ENCODE measurements at regions not wholly inside any gene's neighbourhood (a gene's known extent, or its start where the extent isn't known, plus 50 kb on each side); places are given as distances from the start of the nearest gene placed in this dataset.

DNA sequence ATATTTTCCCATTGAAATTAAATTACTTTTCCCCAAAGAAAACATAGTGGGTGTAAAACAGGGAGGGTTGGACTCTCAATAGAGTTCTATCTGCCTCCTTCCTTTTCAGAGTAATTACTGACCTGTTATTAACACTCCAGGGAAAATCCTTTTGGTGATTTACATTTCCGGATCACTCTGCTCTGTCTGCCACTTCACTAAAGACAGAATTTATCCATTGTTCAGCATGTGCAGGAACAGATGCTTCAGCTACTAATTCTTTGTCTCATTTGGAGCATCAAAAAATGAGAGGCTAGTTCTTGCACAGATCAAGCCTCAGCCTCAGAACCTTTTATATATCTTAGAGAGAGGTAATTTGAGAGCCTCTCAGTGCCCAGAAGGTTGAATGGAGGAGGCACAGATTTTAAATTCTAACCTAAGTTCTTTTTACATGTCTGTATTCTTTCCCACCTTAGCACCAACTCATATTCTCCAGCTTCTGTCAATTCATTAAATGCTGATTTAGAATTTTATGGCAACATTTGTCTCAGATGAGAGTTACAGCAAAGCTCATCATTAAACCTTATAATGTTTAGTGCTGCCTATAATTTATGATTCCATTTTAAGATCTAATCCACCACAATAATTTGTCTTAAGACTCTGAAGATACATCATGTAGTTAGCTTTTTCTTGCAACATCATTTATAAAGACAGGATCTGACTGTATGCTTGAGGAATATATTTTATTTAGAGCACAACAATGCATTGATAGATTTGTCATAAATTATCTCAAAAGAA, 1494.4 kb downstream of the STIM2 start:
- TF ChIP-seq POLR2A (IDR thresholded peaks at IDR 0.05) (no peak), POLR2AphosphoS5 (IDR thresholded peaks at IDR 0.05) (no peak)
- TF ChIP-seq, protein P1, sequence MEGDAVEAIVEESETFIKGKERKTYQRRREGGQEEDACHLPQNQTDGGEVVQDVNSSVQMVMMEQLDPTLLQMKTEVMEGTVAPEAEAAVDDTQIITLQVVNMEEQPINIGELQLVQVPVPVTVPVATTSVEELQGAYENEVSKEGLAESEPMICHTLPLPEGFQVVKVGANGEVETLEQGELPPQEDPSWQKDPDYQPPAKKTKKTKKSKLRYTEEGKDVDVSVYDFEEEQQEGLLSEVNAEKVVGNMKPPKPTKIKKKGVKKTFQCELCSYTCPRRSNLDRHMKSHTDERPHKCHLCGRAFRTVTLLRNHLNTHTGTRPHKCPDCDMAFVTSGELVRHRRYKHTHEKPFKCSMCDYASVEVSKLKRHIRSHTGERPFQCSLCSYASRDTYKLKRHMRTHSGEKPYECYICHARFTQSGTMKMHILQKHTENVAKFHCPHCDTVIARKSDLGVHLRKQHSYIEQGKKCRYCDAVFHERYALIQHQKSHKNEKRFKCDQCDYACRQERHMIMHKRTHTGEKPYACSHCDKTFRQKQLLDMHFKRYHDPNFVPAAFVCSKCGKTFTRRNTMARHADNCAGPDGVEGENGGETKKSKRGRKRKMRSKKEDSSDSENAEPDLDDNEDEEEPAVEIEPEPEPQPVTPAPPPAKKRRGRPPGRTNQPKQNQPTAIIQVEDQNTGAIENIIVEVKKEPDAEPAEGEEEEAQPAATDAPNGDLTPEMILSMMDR (IDR thresholded peaks at IDR 0.05), result no peak
